ENCODE measurements at regions not wholly inside any gene's neighbourhood (a gene's known extent, or its start where the extent isn't known, plus 50 kb on each side); places are given as distances from the start of the nearest gene placed in this dataset.

DNA sequence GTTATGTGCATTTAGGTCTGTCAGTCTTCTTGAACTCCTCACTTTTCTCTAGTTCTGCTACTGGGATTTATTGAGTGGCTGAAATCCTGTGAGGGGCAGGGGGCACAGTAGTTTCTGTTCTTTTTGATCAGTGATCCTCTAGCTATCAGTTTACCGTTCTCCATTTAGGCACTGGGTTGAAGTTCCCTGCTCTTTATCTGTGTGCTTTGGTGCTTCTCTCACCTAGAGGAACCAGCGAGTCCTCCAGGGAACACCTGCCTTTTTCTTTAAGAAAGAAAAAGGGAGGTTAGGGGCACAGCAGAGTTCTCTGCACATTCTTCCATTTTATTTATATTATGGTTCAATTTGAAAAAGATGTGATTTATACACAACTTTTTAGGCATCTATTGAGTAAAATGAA lies 503.0 kb upstream of the AGA start:
- no peak for TF ChIP-seq CTCF (IDR thresholded peaks at IDR 0.05)
- intact Hi-C loops (cut with DNase I), result no loop called here
- H3K36me3 ChIP-seq, result no peaks in the 10 kb centered on the region
- no peaks in the 10 kb centered on the region for H3K4me1 ChIP-seq
- DNase-seq (no peak), ATAC-seq (no peak)
- no peaks in the 10 kb centered on the region for H3K27me3 ChIP-seq
- no peak overlapping the region for H3K27ac ChIP-seq
- H3K4me3 ChIP-seq, result no peak overlapping the region
- H3K9me3 ChIP-seq, result no peaks in the 10 kb centered on the region

DNA sequence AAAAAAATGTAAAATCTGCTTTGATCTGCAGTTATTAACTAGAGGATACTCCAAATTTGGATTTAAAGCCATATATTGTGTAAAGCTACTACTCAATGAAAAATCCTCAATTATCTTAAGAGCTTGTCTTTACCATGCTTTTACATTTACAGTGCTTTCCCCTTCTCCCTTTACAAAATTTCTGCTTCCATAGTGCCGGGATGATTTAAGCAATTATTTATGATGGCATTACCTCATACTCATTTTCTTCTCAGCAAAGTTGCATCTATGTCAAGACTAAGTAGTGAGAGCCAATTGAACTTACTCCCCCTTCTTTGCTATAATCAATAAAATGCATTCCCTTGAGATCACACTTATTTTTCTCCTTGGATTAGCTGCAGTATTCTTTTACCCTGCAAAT lies 505.4 kb upstream of the AGA start:
- Histone ChIP-seq H3K27me3 (no peaks in the 10 kb centered on the region), H3K4me1 (no peaks in the 10 kb centered on the region), H3K27ac (no peak overlapping the region), H3K36me3 (no peaks in the 10 kb centered on the region), H3K4me3 (no peak overlapping the region), H3K9me3 (no peaks in the 10 kb centered on the region)
- no peak for TF ChIP-seq CTCF (IDR thresholded peaks at IDR 0.05)
- intact Hi-C loops (cut with DNase I), result no loop called here
- ATAC-seq, result no peak
- DNase-seq, result no peak

GRCh38 chr4:177948853-177949252 lies 506.6 kb upstream of the AGA start:
- no peaks in the 10 kb centered on the region for H3K4me1 ChIP-seq
- no peak for ATAC-seq
- no peak for TF ChIP-seq CTCF (IDR thresholded peaks at IDR 0.05)
- H3K36me3 ChIP-seq, result no peaks in the 10 kb centered on the region
- H3K9me3 ChIP-seq, result no peaks in the 10 kb centered on the region
- no peaks in the 10 kb centered on the region for H3K27me3 ChIP-seq
- intact Hi-C loops (cut with DNase I), result no loop called here
- no peak overlapping the region for H3K4me3 ChIP-seq
- DNase-seq, result no peak
- H3K27ac ChIP-seq, result no peak overlapping the region

DNA sequence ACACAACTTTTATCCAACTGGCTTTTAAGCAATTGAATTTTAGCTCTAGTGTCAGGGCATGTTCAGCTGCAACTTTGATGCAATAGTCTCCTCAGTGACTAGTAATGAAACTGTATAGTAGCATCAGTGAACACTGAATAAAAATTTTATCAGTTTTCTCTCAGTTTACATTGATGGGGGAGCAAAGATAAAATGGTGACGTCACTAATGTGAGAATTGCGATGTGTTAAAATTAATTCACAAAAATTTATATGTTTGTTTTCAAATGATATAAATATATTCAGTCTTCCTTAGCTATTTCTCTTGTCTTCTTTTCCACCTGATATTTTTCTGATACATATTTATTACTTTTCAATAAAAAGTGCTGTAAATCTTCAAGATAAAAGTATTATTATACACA lies 508.8 kb upstream of the AGA start:
- intact Hi-C loops (cut with DNase I), result no loop called here
- no peak for TF ChIP-seq CTCF (IDR thresholded peaks at IDR 0.05)
- Histone ChIP-seq H3K27ac (no peak overlapping the region), H3K9me3 (no peaks in the 10 kb centered on the region), H3K36me3 (no peaks in the 10 kb centered on the region), H3K4me1 (no peaks in the 10 kb centered on the region), H3K4me3 (no peak overlapping the region), H3K27me3 (no peaks in the 10 kb centered on the region)
- ATAC-seq (no peak), DNase-seq (no peak)

DNA sequence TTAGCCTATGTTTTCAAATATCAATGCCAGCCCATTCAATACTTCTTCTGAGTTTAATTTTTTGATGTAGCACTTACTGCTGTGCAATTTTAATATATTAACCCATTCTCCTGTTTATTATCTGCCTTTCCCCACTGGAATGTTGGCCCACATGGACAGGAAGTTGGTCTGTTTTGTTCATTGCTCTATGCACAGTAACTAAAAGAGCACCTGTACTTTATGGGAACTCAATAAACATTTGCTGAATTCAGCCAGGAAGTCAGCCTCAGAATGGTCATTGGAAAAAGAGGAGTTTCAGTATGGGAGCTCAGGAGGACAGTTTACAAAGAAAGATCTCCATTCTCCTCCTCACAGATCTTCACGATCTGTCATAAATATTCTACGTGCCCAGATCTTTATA lies 510.5 kb upstream of the AGA start:
- H3K36me3 ChIP-seq, result no peaks in the 10 kb centered on the region
- DNase-seq, result no peak
- no peak overlapping the region for H3K4me3 ChIP-seq
- H3K9me3 ChIP-seq, result no peaks in the 10 kb centered on the region
- H3K27me3 ChIP-seq, result no peaks in the 10 kb centered on the region
- TF ChIP-seq CTCF (IDR thresholded peaks at IDR 0.05), result no peak
- no peak for ATAC-seq
- H3K27ac ChIP-seq, result no peak overlapping the region
- H3K4me1 ChIP-seq, result no peaks in the 10 kb centered on the region
- intact Hi-C loops (cut with DNase I), result no loop called here
